H1 (cell line): ENCODE measurements at regions not wholly inside any gene's neighbourhood (a gene's known extent, or its start where the extent isn't known, plus 50 kb on each side); places are given as distances from the start of the nearest gene placed in this dataset.

Source experiments
- CTCF ChIA-PET: fragments of 300-600 bp; sonication (Branson Sonifier 250); formaldehyde crosslinking; loops from one replicate; lab custom pipeline; 2021; ENCODE audit not compliant: partially characterized antibody; lab: Charles Lee
- POLR2A ChIA-PET: fragments of 300-600 bp; sonication (Branson Sonifier 250); formaldehyde crosslinking; loops from one replicate; lab custom pipeline; 2021; ENCODE audit warnings: inconsistent platforms; ENCODE audit not compliant: partially characterized antibody; lab: Charles Lee
- DNase-seq, 2 experiments: peaks; one replicate each; pipeline versions ENCODE4 v3.0.0 to v3.0.0-alpha.2; 2010 to 2022; ENCODE audit warnings: low spot score in 2 of 2, low read depth in 1 of 2, mixed read lengths in 1 of 2
- FAIRE-seq: peaks from 2 replicates; lab custom pipeline; 2011; peaks lifted over from hg19 to GRCh38; lab: Jason Lieb, UNC
- H2AFZ ChIP-seq: 2 replicates; pipeline ENCODE4 v1.8.1; 2012; ENCODE audit warnings: low read length, inconsistent platforms
- H2AK5ac ChIP-seq: 2 replicates; pipeline ENCODE4 v1.6.1; 2013; ENCODE audit warnings: low read depth, low read length
- H2BK120ac ChIP-seq: replicated peaks from 2 replicates; pipeline ENCODE3; 2013; ENCODE audit warnings: low read depth, low read length, inconsistent platforms
- H2BK12ac ChIP-seq: 2 replicates; pipeline ENCODE4 v1.6.1; 2013; ENCODE audit warnings: low read depth, low read length
- H2BK15ac ChIP-seq: 2 replicates; pipeline ENCODE4 v1.6.1; 2013; ENCODE audit warnings: low read length
- H2BK20ac ChIP-seq: 2 replicates; pipeline ENCODE4 v1.6.1; 2013; ENCODE audit warnings: low read length
- H2BK5ac ChIP-seq: 2 replicates; pipeline ENCODE4 v1.6.1; 2013; ENCODE audit warnings: low read depth, low read length
- H3K14ac ChIP-seq: 2 replicates; pipeline ENCODE4 v1.6.1; 2013; ENCODE audit warnings: inconsistent platforms; ENCODE audit not compliant: insufficient read length
- H3K18ac ChIP-seq: 2 replicates; pipeline ENCODE4 v1.6.1; 2013; ENCODE audit warnings: low read length; ENCODE audit errors: extremely low read depth
- H3K23ac ChIP-seq: 2 replicates; pipeline ENCODE4 v1.6.1; 2013; ENCODE audit warnings: inconsistent platforms; ENCODE audit not compliant: insufficient read length
- H3K23me2 ChIP-seq: 2 replicates; pipeline ENCODE4 v1.6.1; 2013; ENCODE audit warnings: low read depth, low read length
- H3K27ac ChIP-seq: 2 replicates; pipeline ENCODE4 v1.6.1; 2011; ENCODE audit warnings: low read depth, low read length, inconsistent platforms
- H3K27me3 ChIP-seq, 4 experiments: replicated peaks in 1 of 4; 1 replicate in 1 of 4; 2 replicates in 3 of 4; pipeline versions ENCODE4 v1.6.1 to v1.8.1; 2011 to 2013; ENCODE audit warnings: low read length in 3 of 4, mild to moderate bottlenecking in 3 of 4, inconsistent platforms in 2 of 4, mixed read lengths in 2 of 4, moderate library complexity in 1 of 4; ENCODE audit not compliant: control insufficient read depth in 3 of 4, insufficient read depth in 3 of 4; ENCODE audit errors: extremely low read depth in 1 of 4
- H3K36me3 ChIP-seq, 4 experiments: 2 replicates each; pipeline versions ENCODE4 v1.6.1 to v1.8.1; 2011 to 2013; ENCODE audit warnings: mild to moderate bottlenecking in 4 of 4, low read length in 3 of 4, moderate library complexity in 2 of 4, control low read depth in 1 of 4, inconsistent platforms in 1 of 4; ENCODE audit not compliant: insufficient read depth in 4 of 4, control insufficient read depth in 2 of 4
- H3K4ac ChIP-seq: replicated peaks from 2 replicates; pipeline ENCODE3; 2013; ENCODE audit warnings: low read length, low read depth, mixed read lengths, inconsistent platforms; ENCODE audit not compliant: insufficient read length
- H3K4me1 ChIP-seq, 4 experiments: replicated peaks in 1 of 4; 1 replicate in 1 of 4; 2 replicates in 3 of 4; pipeline versions ENCODE4 v1.6.1 to v1.8.1; 2011 to 2013; ENCODE audit warnings: low read length in 3 of 4, inconsistent platforms in 2 of 4, mixed read lengths in 1 of 4; ENCODE audit not compliant: insufficient read depth in 4 of 4, control insufficient read depth in 3 of 4
- H3K4me2 ChIP-seq, 2 experiments: 2 replicates each; pipeline versions ENCODE4 v1.6.1 to v1.8.1; 2011 to 2013; ENCODE audit warnings: low read depth in 2 of 2, low read length in 2 of 2, control low read depth in 1 of 2, inconsistent platforms in 1 of 2, mild to moderate bottlenecking in 1 of 2; ENCODE audit not compliant: insufficient read depth in 1 of 2
- H3K4me3 ChIP-seq, 4 experiments: fragments of 200-600, 300-600 bp in 1 of 4; sonication (generic), shearing (Covaris generic), sonication (Bioruptor Twin) in 1 of 4; 2 replicates each; pipeline versions ENCODE4 v1.5.1 to v1.8.1; 2011 to 2016; ENCODE audit warnings: low read length in 4 of 4, low read depth in 3 of 4, control low read depth in 2 of 4, inconsistent platforms in 2 of 4, mild to moderate bottlenecking in 2 of 4, mixed read lengths in 1 of 4, moderate library complexity in 1 of 4; ENCODE audit not compliant: insufficient read depth in 2 of 4; ENCODE audit errors: extremely low read depth in 1 of 4
- H3K56ac ChIP-seq: replicated peaks from 2 replicates; pipeline ENCODE3; 2013; ENCODE audit warnings: low read depth, mild to moderate bottlenecking, mixed read lengths, low read length, inconsistent platforms; ENCODE audit not compliant: insufficient read length
- H3K79me1 ChIP-seq: 2 replicates; pipeline ENCODE4 v1.6.1; 2013; ENCODE audit warnings: low read depth, low read length, control low read depth
- H3K79me2 ChIP-seq, 2 experiments: 2 replicates each; pipeline versions ENCODE4 v1.6.1 to v1.8.1; 2012 to 2013; ENCODE audit warnings: low read length in 2 of 2, mild to moderate bottlenecking in 2 of 2, inconsistent platforms in 1 of 2; ENCODE audit not compliant: insufficient read depth in 2 of 2, control insufficient read depth in 1 of 2
- H3K9ac ChIP-seq, 4 experiments: replicated peaks in 1 of 4; 1 replicate in 1 of 4; 2 replicates in 3 of 4; pipeline versions ENCODE4 v1.6.1 to v1.8.1; 2011 to 2013; ENCODE audit warnings: low read depth in 3 of 4, low read length in 3 of 4, control low read depth in 2 of 4, mild to moderate bottlenecking in 2 of 4, moderate library complexity in 2 of 4, inconsistent platforms in 1 of 4; ENCODE audit errors: extremely low read depth in 1 of 4
- H3K9me3 ChIP-seq, 2 experiments: 2 replicates each; pipeline versions ENCODE4 v1.6.1 to v1.8.1; 2012 to 2013; ENCODE audit warnings: mild to moderate bottlenecking in 2 of 2, moderate library complexity in 2 of 2, control low read depth in 1 of 2, inconsistent platforms in 1 of 2, low read depth in 1 of 2, low read length in 1 of 2, mixed read lengths in 1 of 2; ENCODE audit not compliant: insufficient read depth in 2 of 2
- H4K20me1 ChIP-seq, 2 experiments: replicated peaks in 1 of 2; 2 replicates each; pipeline versions ENCODE3 to v1.8.1; 2011 to 2013; ENCODE audit warnings: inconsistent platforms in 2 of 2, low read length in 2 of 2, mild to moderate bottlenecking in 1 of 2; ENCODE audit not compliant: insufficient read depth in 2 of 2, control insufficient read depth in 1 of 2
- H4K5ac ChIP-seq: 2 replicates; pipeline ENCODE4 v1.6.1; 2013; ENCODE audit warnings: low read length, low read depth, mixed read lengths, inconsistent platforms; ENCODE audit not compliant: insufficient read length
- H4K8ac ChIP-seq: 2 replicates; pipeline ENCODE4 v1.8.0; 2013; ENCODE audit warnings: mild to moderate bottlenecking, moderate library complexity, low read length, inconsistent platforms; ENCODE audit not compliant: insufficient read depth; ENCODE audit errors: extremely low read depth
- H4K91ac ChIP-seq: replicated peaks from 2 replicates; pipeline ENCODE3; 2013; ENCODE audit warnings: low read length, mixed read lengths, inconsistent platforms; ENCODE audit not compliant: insufficient read length
- CBX5 ChIP-seq: fragments of 300-800, 300-1000 bp; sonication (generic); IDR thresholded peaks from 2 replicates; pipeline ENCODE4 v1.7.1; 2016; ENCODE audit warnings: antibody characterized with exemption, low read length, low read depth
- CREB1 ChIP-seq: IDR thresholded peaks from 2 replicates; pipeline ENCODE4 v1.6.1; 2012; ENCODE audit warnings: inconsistent platforms
- CTBP2 ChIP-seq: IDR thresholded peaks from 2 replicates; pipeline ENCODE4 v1.7.0; 2011; ENCODE audit warnings: borderline replicate concordance, mild to moderate bottlenecking, moderate library complexity, mixed read lengths, low read length; ENCODE audit not compliant: insufficient read depth, insufficient read length
- FOSL1 ChIP-seq: IDR thresholded peaks from 2 replicates; pipeline ENCODE4 v1.6.1; 2011; ENCODE audit warnings: mild to moderate bottlenecking, low read depth, low read length, moderate library complexity; ENCODE audit not compliant: insufficient read depth
- JUN ChIP-seq: IDR thresholded peaks from 2 replicates; pipeline ENCODE4 v1.6.1; 2011; ENCODE audit warnings: low read depth, mild to moderate bottlenecking, improper control_type of control experiment, low read length
- JUND ChIP-seq: IDR thresholded peaks from 2 replicates; pipeline ENCODE4 v1.6.1; 2011; ENCODE audit warnings: mild to moderate bottlenecking, improper control_type of control experiment, low read length
- KDM4A ChIP-seq: IDR thresholded peaks from one replicate; pipeline ENCODE4 v1.7.1; 2012; ENCODE audit warnings: low read depth, mild to moderate bottlenecking, moderate library complexity, low read length, inconsistent platforms; ENCODE audit not compliant: severe bottlenecking
- KDM5A ChIP-seq: fragments of 200-600 bp; IDR thresholded peaks from 2 replicates; pipeline ENCODE4 v1.7.1; 2012; ENCODE audit warnings: mild to moderate bottlenecking, low read length, inconsistent platforms, mixed read lengths
- PHF8 ChIP-seq: fragments of 200-600 bp; sonication (generic); conservative IDR thresholded peaks from 2 replicates; pipeline ENCODE4 v1.7.1; 2012; ENCODE audit warnings: low read depth, mild to moderate bottlenecking, inconsistent platforms, low read length, moderate library complexity
- SP1 ChIP-seq: IDR thresholded peaks from 2 replicates; pipeline ENCODE4 v1.6.1; 2011; ENCODE audit warnings: low read depth, low read length
- SP4 ChIP-seq: IDR thresholded peaks from 2 replicates; pipeline ENCODE4 v1.6.1; 2012; ENCODE audit warnings: low read length, inconsistent platforms
- TEAD4 ChIP-seq: IDR thresholded peaks from 2 replicates; pipeline ENCODE4 v1.6.1; 2012; ENCODE audit warnings: low read depth, low read length, inconsistent platforms, mixed read lengths
- WGBS, 2 experiments: shearing (Covaris generic) in 1 of 2; methylation state at CpG; one replicate each; pipeline versions ENCODE4 v1.1.6 to v1.1.7; 2013 to 2015; ENCODE audit warnings: low lambda C conversion rate in 2 of 2, mixed read lengths in 2 of 2, inconsistent platforms in 1 of 2, low coverage in 1 of 2, missing lambda C conversion rate in 1 of 2; ENCODE audit not compliant: insufficient replicate concordance in 2 of 2, insufficient coverage in 1 of 2, insufficient read length in 1 of 2; ENCODE audit errors: extremely low coverage in 1 of 2, missing lambda C conversion rate in 1 of 2; 5-methylcytosine and 5-hydroxymethylcytosine counted together

DNA sequence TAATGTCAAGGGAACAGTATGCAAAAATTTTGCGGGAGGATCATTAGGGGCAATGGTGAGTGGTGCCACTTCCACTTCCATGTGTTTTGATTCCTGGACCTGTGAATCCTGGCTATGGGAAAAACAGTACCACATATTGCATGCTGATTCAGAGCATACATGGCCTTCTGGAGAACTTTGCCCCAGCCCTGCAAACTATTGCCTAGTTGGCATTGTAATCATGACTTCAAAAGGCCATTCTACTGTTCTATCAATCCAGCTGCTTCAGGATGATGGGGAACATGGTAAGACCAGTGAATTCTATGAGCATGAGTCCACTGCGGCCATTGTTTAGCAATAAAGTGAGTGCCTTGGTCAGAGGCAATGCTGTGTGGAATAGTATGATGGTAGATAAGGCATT is 75.3 kb upstream of the ZC3H15 start:
- Histone ChIP-seq H2AK5ac (no peak overlapping the region), H3K79me2 (no peaks in the 10 kb centered on the region), H3K27ac (no peak overlapping the region), H3K9ac (no peak overlapping the region), H4K8ac (no peak overlapping the region), H3K23me2 (no peaks in the 10 kb centered on the region), H2BK5ac (no peak overlapping the region), H3K18ac (no peak overlapping the region), H3K23ac (no peak overlapping the region), H4K91ac (no peak overlapping the region), H2BK20ac (no peak overlapping the region), H3K27me3 (no peaks in the 10 kb centered on the region), H2BK120ac (no peak overlapping the region), H2BK12ac (no peak overlapping the region), H3K4me3 (no peak overlapping the region), H3K9me3 (0 out of 4 replicates have a peak, but pooled peaks cover 0 to 6% of the 10 kb centered on the region in 2 experiments), H4K20me1 (no peaks in the 10 kb centered on the region), H3K36me3 (no peaks in the 10 kb centered on the region), H3K14ac (no peak overlapping the region), H3K79me1 (no peaks in the 10 kb centered on the region; the same call in 1 of the 2 replicates), H2BK15ac (no peak overlapping the region), H4K5ac (no peak overlapping the region), H3K4me1 (no peaks in the 10 kb centered on the region), H3K56ac (no peak overlapping the region), H2AFZ (no peak overlapping the region), H3K4ac (no peak overlapping the region), H3K4me2 (no peak overlapping the region)
- POLR2A ChIA-PET: no interaction called here
- WGBS, 2 experiments: 86% methylated on average over 2 of the region's 2 CpGs; no CpG with 5 or more reads in 1 of the 2 experiments
- CTCF ChIA-PET: no interaction called here
- TF ChIP-seq KDM5A (no peak), CBX5 (no peak), FOSL1 (no peak), PHF8 (no peak), CREB1 (no peak), TEAD4 (no peak), JUN (no peak), CTBP2 (no peak), SP1 (no peak), SP4 (no peak), KDM4A (no peak), JUND (no peak)
- FAIRE-seq: no peak
- DNase-seq: no peak
